ENCODE measurements at regions not wholly inside any gene's neighbourhood (a gene's known extent, or its start where the extent isn't known, plus 50 kb on each side); places are given as distances from the start of the nearest gene placed in this dataset.

- no peak for TF ChIP-seq POLR2A (IDR thresholded peaks at IDR 0.05)
- TF ChIP-seq EP300 (IDR thresholded peaks at IDR 0.05), result no peak
- no peak for TF ChIP-seq CTCF (IDR thresholded peaks at IDR 0.05)
- Histone ChIP-seq H3K4me3 (no peak overlapping the region), H3K36me3 (no peaks in the 10 kb centered on the region), H3K4me1 (ENCODE audit: insufficient read depth) (peaks cover 2% of the 10 kb centered on the region), H3K9me3 (no peaks in the 10 kb centered on the region), H3K27me3 (no peaks in the 10 kb centered on the region), H3K27ac (no peak overlapping the region)
- intact Hi-C loops (cut with DNase I), result no loop called here
- 44 to 52% (median 49%) methylated on average over 26 of the region's 26 CpGs for WGBS, 3 donors
- DNase-seq, result no peak
Observed at GRCh38 chr2:128473175-128474035, 154.7 kb upstream of the HS6ST1 start.

GRCh38 chr2:128474036-128474955 lies 155.6 kb upstream of the HS6ST1 start:
- 89 to 92% (median 91%) methylated on average over 9 to 10 of the region's 10 CpGs for WGBS, 3 donors
- Histone ChIP-seq H3K36me3 (no peaks in the 10 kb centered on the region), H3K27me3 (no peaks in the 10 kb centered on the region), H3K9me3 (no peaks in the 10 kb centered on the region), H3K27ac (no peak overlapping the region), H3K4me1 (ENCODE audit: insufficient read depth) (peaks cover 2% of the 10 kb centered on the region), H3K4me3 (no peak overlapping the region)
- no peak for DNase-seq
- intact Hi-C loops (cut with DNase I), result no loop called here
- TF ChIP-seq CTCF (IDR thresholded peaks at IDR 0.05) (no peak), POLR2A (IDR thresholded peaks at IDR 0.05) (no peak), EP300 (IDR thresholded peaks at IDR 0.05) (no peak)

- no peaks in the 10 kb centered on the region for H3K36me3 ChIP-seq
- no peaks in the 10 kb centered on the region for H3K9me3 ChIP-seq
- TF ChIP-seq POLR2A (IDR thresholded peaks at IDR 0.05) (no peak), CTCF (IDR thresholded peaks at IDR 0.05) (no peak), EP300 (IDR thresholded peaks at IDR 0.05) (no peak)
- 77 to 100% (median 96%) methylated on average over 4 to 5 of the region's 5 CpGs for WGBS, 3 donors
- no peak overlapping the region for H3K27ac ChIP-seq
- intact Hi-C loops (cut with DNase I), result no loop called here
- DNase-seq, result no peak
- H3K4me1 ChIP-seq (ENCODE audit: insufficient read depth), result peaks cover 2% of the 10 kb centered on the region
- no peak overlapping the region for H3K4me3 ChIP-seq
- H3K27me3 ChIP-seq, result no peaks in the 10 kb centered on the region
Observed at GRCh38 chr2:128474962-128475361, 156.3 kb upstream of the HS6ST1 start.

GRCh38 chr2:128475427-128476211 lies 157.0 kb upstream of the HS6ST1 start:
- DNase-seq, result no peak
- WGBS, 3 donors, result 92 to 94% (median 93%) methylated on average over 17 of the region's 17 CpGs
- Histone ChIP-seq H3K36me3 (no peaks in the 10 kb centered on the region), H3K9me3 (no peaks in the 10 kb centered on the region), H3K4me1 (ENCODE audit: insufficient read depth) (peaks cover 2% of the 10 kb centered on the region), H3K4me3 (no peak overlapping the region), H3K27me3 (no peaks in the 10 kb centered on the region), H3K27ac (no peak overlapping the region)
- no peak for TF ChIP-seq POLR2A (IDR thresholded peaks at IDR 0.05)
- no peak for TF ChIP-seq CTCF (IDR thresholded peaks at IDR 0.05)
- TF ChIP-seq EP300 (IDR thresholded peaks at IDR 0.05), result no peak
- intact Hi-C loops (cut with DNase I), result no loop called here

All from ovary (tissue), 7 donors.